Natural killer cell (primary cell): ENCODE measurements at regions not wholly inside any gene's neighbourhood (a gene's known extent, or its start where the extent isn't known, plus 50 kb on each side); places are given as distances from the start of the nearest gene placed in this dataset.

Source experiments
- ATAC-seq, 3 donors: fragments of 150-1000 bp in 2 of 3; fragments of 200-7000 bp in 1 of 3; cut with Tn5 transposase; 1 replicate in 1 of 3; 2 replicates in 2 of 3; pipeline ENCODE4 v1.10.0; 2021; ENCODE audit warnings: mild to moderate bottlenecking in 2 of 3, moderate library complexity in 2 of 3
- DNase-seq, 2 donors: peaks; one replicate each; pipeline versions ENCODE4 v3.0.0 to v3.0.0-alpha.2; 2013 to 2021; ENCODE audit warnings: mixed read lengths in 1 of 2
- H3K27ac ChIP-seq: one replicate; pipeline ENCODE4 v1.5.1; 2013; ENCODE audit warnings: mild to moderate bottlenecking, low read length
- H3K27me3 ChIP-seq: one replicate; pipeline ENCODE4 v1.6.1; 2013; ENCODE audit warnings: low read length; ENCODE audit not compliant: control insufficient read depth, insufficient read depth
- H3K36me3 ChIP-seq: one replicate; pipeline ENCODE4 v1.6.1; 2013; ENCODE audit warnings: low read length; ENCODE audit not compliant: control insufficient read depth, insufficient read depth
- H3K4me1 ChIP-seq: one replicate; pipeline ENCODE4 v1.6.1; 2013; ENCODE audit warnings: low read length; ENCODE audit not compliant: control insufficient read depth, insufficient read depth
- H3K4me3 ChIP-seq: one replicate; pipeline ENCODE4 v1.5.1; 2013; ENCODE audit warnings: low read length
- H3K9me3 ChIP-seq: one replicate; pipeline ENCODE4 v1.6.1; 2013; ENCODE audit warnings: low read length; ENCODE audit not compliant: control insufficient read depth, insufficient read depth
- H3K27ac Mint-ChIP-seq, 2 donors: one replicate each; pipeline ENCODE4 v1.8.0; 2022; ENCODE audit warnings: mild to moderate bottlenecking in 2 of 2, mixed read lengths in 2 of 2, moderate library complexity in 1 of 2
- H3K27me3 Mint-ChIP-seq, 2 donors: one replicate each; pipeline ENCODE4 v1.8.0; 2022; ENCODE audit warnings: low read depth in 2 of 2, mixed read lengths in 2 of 2
- H3K36me3 Mint-ChIP-seq: one replicate; pipeline ENCODE4 v1.8.0; 2022; ENCODE audit warnings: mixed read lengths
- H3K4me1 Mint-ChIP-seq, 2 donors: one replicate each; pipeline ENCODE4 v1.8.0; 2022; ENCODE audit warnings: mixed read lengths in 2 of 2
- H3K4me3 Mint-ChIP-seq: one replicate; pipeline ENCODE4 v1.8.0; 2022; ENCODE audit warnings: mild to moderate bottlenecking, moderate library complexity, mixed read lengths
- H3K9me3 Mint-ChIP-seq, 2 donors: one replicate each; pipeline ENCODE4 v1.8.0; 2022; ENCODE audit warnings: mixed read lengths in 2 of 2
- WGBS: methylation state at CpG from one replicate; pipeline ENCODE4 v1.1.7; 2013; ENCODE audit warnings: missing lambda C conversion rate; ENCODE audit not compliant: insufficient coverage; 5-methylcytosine and 5-hydroxymethylcytosine counted together
- intact Hi-C: fragments of 100-400 bp; cut with micrococcal nuclease; formaldehyde crosslinking; loops from one replicate; pipeline ENCODE4 v1.14.2; 2022
- TF ChIP-seq, protein P1 (sequence below): fragments of 200-600 bp; IDR thresholded peaks from one replicate; pipeline ENCODE4 v1.8.0; 2022; ENCODE audit warnings: antibody characterized with exemption

DNA sequence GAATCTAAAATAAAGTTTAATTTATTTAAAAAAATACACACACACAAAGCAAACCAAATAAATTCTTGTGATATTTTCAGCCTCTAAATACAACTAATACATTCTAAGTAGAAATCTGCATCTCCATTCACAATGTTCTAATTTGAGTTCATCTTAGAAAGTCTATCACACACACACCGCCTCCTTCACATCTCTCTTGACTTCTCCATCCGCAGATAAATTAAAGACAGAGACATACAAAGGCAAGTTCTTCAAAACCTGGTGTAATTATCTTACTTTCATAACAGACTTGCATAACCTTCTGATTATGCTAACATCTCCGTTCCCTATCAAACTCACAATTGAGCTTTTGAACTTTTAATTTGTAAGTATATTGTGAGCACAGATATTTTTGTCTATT lies 657.3 kb downstream of the VGLL3 start:
- TF ChIP-seq, protein P1, sequence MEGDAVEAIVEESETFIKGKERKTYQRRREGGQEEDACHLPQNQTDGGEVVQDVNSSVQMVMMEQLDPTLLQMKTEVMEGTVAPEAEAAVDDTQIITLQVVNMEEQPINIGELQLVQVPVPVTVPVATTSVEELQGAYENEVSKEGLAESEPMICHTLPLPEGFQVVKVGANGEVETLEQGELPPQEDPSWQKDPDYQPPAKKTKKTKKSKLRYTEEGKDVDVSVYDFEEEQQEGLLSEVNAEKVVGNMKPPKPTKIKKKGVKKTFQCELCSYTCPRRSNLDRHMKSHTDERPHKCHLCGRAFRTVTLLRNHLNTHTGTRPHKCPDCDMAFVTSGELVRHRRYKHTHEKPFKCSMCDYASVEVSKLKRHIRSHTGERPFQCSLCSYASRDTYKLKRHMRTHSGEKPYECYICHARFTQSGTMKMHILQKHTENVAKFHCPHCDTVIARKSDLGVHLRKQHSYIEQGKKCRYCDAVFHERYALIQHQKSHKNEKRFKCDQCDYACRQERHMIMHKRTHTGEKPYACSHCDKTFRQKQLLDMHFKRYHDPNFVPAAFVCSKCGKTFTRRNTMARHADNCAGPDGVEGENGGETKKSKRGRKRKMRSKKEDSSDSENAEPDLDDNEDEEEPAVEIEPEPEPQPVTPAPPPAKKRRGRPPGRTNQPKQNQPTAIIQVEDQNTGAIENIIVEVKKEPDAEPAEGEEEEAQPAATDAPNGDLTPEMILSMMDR = no peak
- H3K4me1 ChIP-seq = no peaks in the 10 kb centered on the region
- H3K36me3 ChIP-seq = no peaks in the 10 kb centered on the region
- 89% methylated on average over 2 of the region's 3 CpGs for WGBS
- DNase-seq (no peak), ATAC-seq (no peak)
- peaks cover 2 to 13% of the 10 kb centered on the region in 2 donors for H3K9me3 Mint-ChIP-seq
- no peaks in the 10 kb centered on the region for H3K9me3 ChIP-seq
- H3K27ac Mint-ChIP-seq = no peak overlapping the region
- H3K36me3 Mint-ChIP-seq = no peaks in the 10 kb centered on the region
- no peaks in the 10 kb centered on the region for H3K4me1 Mint-ChIP-seq
- H3K4me3 ChIP-seq = no peak overlapping the region
- H3K27me3 ChIP-seq = no peaks in the 10 kb centered on the region
- H3K4me3 Mint-ChIP-seq = no peak overlapping the region
- intact Hi-C loops = no loop called here
- H3K27me3 Mint-ChIP-seq = no peaks in the 10 kb centered on the region
- H3K27ac ChIP-seq = no peak overlapping the region

DNA sequence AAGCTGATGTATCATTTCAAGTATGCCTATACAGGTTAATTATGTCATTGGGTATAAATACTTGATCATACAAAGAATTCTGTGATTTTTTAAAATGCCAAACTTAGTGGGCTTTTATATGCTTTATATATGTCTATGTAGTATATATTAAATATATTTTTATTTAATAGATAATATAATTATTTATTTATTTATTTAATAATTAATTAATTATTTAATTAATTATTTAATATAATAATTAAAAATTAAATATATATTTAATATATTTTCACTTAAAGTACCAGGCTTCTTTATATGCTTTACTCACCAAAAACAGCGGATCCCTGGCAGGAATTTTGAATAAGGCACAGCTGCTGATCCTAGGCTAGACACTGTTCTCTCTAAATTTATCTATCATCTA lies 687.0 kb downstream of the VGLL3 start:
- peaks cover 9 to 27% of the 10 kb centered on the region in 2 donors for H3K9me3 Mint-ChIP-seq
- H3K4me1 ChIP-seq = no peaks in the 10 kb centered on the region
- H3K36me3 Mint-ChIP-seq = no peaks in the 10 kb centered on the region
- ATAC-seq (no peak), DNase-seq (no peak)
- H3K36me3 ChIP-seq = no peaks in the 10 kb centered on the region
- intact Hi-C loops = no loop called here
- H3K27me3 ChIP-seq = no peaks in the 10 kb centered on the region
- WGBS = 100% methylated on average over 1 of the region's 1 CpG
- H3K27me3 Mint-ChIP-seq = no peaks in the 10 kb centered on the region
- no peaks in the 10 kb centered on the region for H3K9me3 ChIP-seq
- no peak overlapping the region for H3K27ac ChIP-seq
- no peak overlapping the region for H3K4me3 Mint-ChIP-seq
- H3K4me3 ChIP-seq = no peak overlapping the region
- no peaks in the 10 kb centered on the region for H3K4me1 Mint-ChIP-seq
- no peak overlapping the region for H3K27ac Mint-ChIP-seq
- TF ChIP-seq, protein P1 = no peak

DNA sequence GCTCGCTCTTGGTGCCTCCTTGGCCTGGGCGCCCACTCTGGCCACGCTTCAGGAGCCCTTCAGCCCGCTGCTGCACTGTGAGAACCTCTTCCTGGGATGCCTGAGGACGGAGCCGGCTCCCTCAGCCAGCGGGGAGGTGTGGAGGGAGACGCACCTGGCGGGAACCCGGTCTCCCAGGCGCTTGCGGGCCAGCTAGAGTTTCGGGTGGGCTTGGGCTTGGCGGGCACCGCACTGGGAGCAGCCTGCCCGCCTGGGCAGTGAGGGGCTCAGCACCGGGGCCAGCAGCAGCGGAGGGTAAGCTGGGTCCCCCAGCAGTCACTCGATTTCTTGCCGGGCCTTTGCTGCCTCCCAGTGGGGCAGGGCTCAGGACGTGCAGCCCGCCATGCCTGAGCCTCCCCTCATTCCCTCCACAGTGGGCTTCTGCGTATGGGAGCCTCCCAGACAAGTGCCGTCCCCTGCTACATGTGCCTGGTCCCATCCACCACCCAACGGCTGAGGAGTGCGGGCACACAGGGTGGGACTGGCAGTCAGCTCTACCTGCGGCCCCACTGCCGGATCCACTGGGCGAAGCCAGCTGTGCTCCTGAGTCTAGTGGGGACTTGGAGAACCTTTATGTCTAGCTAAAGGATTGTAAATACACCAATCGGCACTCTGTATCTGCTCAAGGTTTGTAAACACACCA lies 708.7 kb downstream of the VGLL3 start:
- H3K27me3 Mint-ChIP-seq = no peaks in the 10 kb centered on the region
- H3K4me3 Mint-ChIP-seq = no peak overlapping the region
- no peak overlapping the region for H3K27ac Mint-ChIP-seq
- no peaks in the 10 kb centered on the region for H3K4me1 ChIP-seq
- no peak overlapping the region for H3K4me3 ChIP-seq
- no peaks in the 10 kb centered on the region for H3K9me3 ChIP-seq
- intact Hi-C loops = no loop called here
- H3K27ac ChIP-seq = no peak overlapping the region
- ATAC-seq (no peak), DNase-seq (no peak)
- H3K36me3 ChIP-seq = no peaks in the 10 kb centered on the region
- H3K9me3 Mint-ChIP-seq = peaks cover 11 to 13% of the 10 kb centered on the region in 2 donors
- no peaks in the 10 kb centered on the region for H3K4me1 Mint-ChIP-seq
- H3K27me3 ChIP-seq = no peaks in the 10 kb centered on the region
- WGBS = 91% methylated on average over 30 of the region's 30 CpGs
- TF ChIP-seq, protein P1 = no peak
- H3K36me3 Mint-ChIP-seq = no peaks in the 10 kb centered on the region
